Activated CD8-positive, alpha-beta memory T cell treated with anti-CD3 and anti-CD28 coated beads for 48 hours (primary cell): ENCODE measurements at regions not wholly inside any gene's neighbourhood (a gene's known extent, or its start where the extent isn't known, plus 50 kb on each side); places are given as distances from the start of the nearest gene placed in this dataset.

Experiments used
- DNase-seq, 3 experiments: peaks; one replicate each; pipeline ENCODE4 v3.0.0-alpha.2; 2020; ENCODE audit warnings: low read depth in 2 of 3, low spot score in 2 of 3

GRCh38 chr10:90450797-90451196, 407.0 kb downstream of the HTR7 start:
- DNase-seq = no peak

GRCh38 chr10:90451283-90451682, 406.6 kb downstream of the HTR7 start:
- DNase-seq = no peak

GRCh38 chr10:90458054-90458453, 399.8 kb downstream of the HTR7 start:
- DNase-seq = no peak

- DNase-seq = no peak
These were observed 399.3 kb downstream of the HTR7 start for GRCh38 chr10:90458571-90458970.

- no peak for DNase-seq
These were observed 396.2 kb downstream of the HTR7 start for GRCh38 chr10:90461437-90462155.

- DNase-seq = no peak
These were observed 394.9 kb downstream of the HTR7 start for GRCh38 chr10:90462749-90463470.

- DNase-seq = no peak
These were observed 393.5 kb downstream of the HTR7 start for GRCh38 chr10:90464329-90464728.

GRCh38 chr10:90470966-90471365, 386.9 kb downstream of the HTR7 start:
- DNase-seq = no peak

- no peak for DNase-seq
These were observed 377.4 kb downstream of the HTR7 start for GRCh38 chr10:90480466-90480865.

- no peak for DNase-seq
These were observed 376.4 kb downstream of the HTR7 start for GRCh38 chr10:90481326-90481923.

GRCh38 chr10:90484518-90484917, 373.3 kb downstream of the HTR7 start:
- no peak for DNase-seq

GRCh38 chr10:90494183-90494582, 363.7 kb downstream of the HTR7 start:
- DNase-seq = no peak

GRCh38 chr10:90504172-90504571, 353.7 kb downstream of the HTR7 start:
- DNase-seq = no peak

- DNase-seq = no peak
These were observed 331.1 kb downstream of the HTR7 start for GRCh38 chr10:90526721-90527120.

GRCh38 chr10:90530521-90530920, 327.3 kb downstream of the HTR7 start:
- no peak for DNase-seq

- no peak for DNase-seq
These were observed 300.5 kb downstream of the HTR7 start for GRCh38 chr10:90557385-90557784.

GRCh38 chr10:90560331-90560730, 297.5 kb downstream of the HTR7 start:
- DNase-seq = no peak

- no peak for DNase-seq
These were observed 296.2 kb downstream of the HTR7 start for GRCh38 chr10:90561666-90562065.

- no peak for DNase-seq
These were observed 286.2 kb downstream of the HTR7 start for GRCh38 chr10:90571481-90572258.

- no peak for DNase-seq
These were observed 282.7 kb downstream of the HTR7 start for GRCh38 chr10:90575125-90575524.

- DNase-seq = no peak
These were observed 280.3 kb downstream of the HTR7 start for GRCh38 chr10:90577569-90577968.
